HL-60 (cell line): ENCODE measurements at regions not wholly inside any gene's neighbourhood (a gene's known extent, or its start where the extent isn't known, plus 50 kb on each side); places are given as distances from the start of the nearest gene placed in this dataset.

ENCODE experiments used
- DNase-seq, 2 experiments: peaks; one replicate each; pipeline ENCODE4 v3.0.0-alpha.2; 2010 to 2020; ENCODE audit warnings: low read depth in 1 of 2, low spot score in 1 of 2
- H3K27ac ChIP-seq: fragments of 250-450 bp; sonication (Bioruptor Pico); replicated peaks from 2 replicates; pipeline ENCODE4 v1.5.1; 2020; ENCODE audit warnings: mild to moderate bottlenecking, moderate library complexity
- H3K27me3 ChIP-seq: fragments of 250-450 bp; sonication (Bioruptor Pico); 2 replicates; pipeline ENCODE4 v1.5.1; 2021; ENCODE audit warnings: mild to moderate bottlenecking, moderate library complexity; ENCODE audit not compliant: insufficient read depth, poor library complexity, severe bottlenecking
- H3K4me3 ChIP-seq: replicated peaks from 2 replicates; pipeline ENCODE4 v1.5.1; 2011; ENCODE audit warnings: mild to moderate bottlenecking, control low read depth, low read length; ENCODE audit not compliant: insufficient read depth
- GABPA ChIP-seq: IDR thresholded peaks from 2 replicates; pipeline ENCODE4 v1.6.1; 2012; ENCODE audit warnings: low read depth
- POLR2AphosphoS5 ChIP-seq: IDR thresholded peaks from 2 replicates; pipeline ENCODE4 v1.6.1; 2012; ENCODE audit warnings: low read depth
- SPI1 ChIP-seq: IDR thresholded peaks from 2 replicates; pipeline ENCODE4 v1.6.1; 2012; ENCODE audit warnings: low read depth, mild to moderate bottlenecking, borderline replicate concordance
- TF ChIP-seq, protein P1 (sequence below): IDR thresholded peaks from one replicate; pipeline ENCODE4 v1.5.1; 2011; ENCODE audit warnings: low read length, control low read depth, inconsistent platforms; ENCODE audit not compliant: insufficient read depth
- TF ChIP-seq, protein P2 (sequence below): IDR thresholded peaks from 2 replicates; pipeline ENCODE4 v1.6.1; 2012; ENCODE audit warnings: low read depth; ENCODE audit not compliant: insufficient replicate concordance

DNA sequence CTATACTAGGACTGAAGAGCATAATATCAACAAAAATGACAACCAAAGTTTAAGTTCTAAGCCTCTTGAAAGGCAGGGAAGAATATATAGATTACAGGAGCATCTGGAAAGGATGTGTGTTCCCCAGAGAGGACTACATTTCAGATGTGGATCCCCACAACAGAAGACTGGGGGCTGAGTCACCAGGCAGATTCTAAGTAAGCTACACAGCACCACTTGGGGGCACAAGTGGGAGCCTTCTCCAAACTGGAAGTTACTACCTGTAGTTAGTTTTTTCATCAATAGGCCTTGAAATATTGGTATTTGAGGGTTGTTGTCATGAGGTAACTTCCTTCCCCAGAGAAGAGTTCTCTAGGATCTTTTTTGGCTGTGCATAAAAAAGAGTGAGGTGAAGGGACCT, 836.1 kb downstream of the NLGN4Y start:
- TF ChIP-seq, protein P1, sequence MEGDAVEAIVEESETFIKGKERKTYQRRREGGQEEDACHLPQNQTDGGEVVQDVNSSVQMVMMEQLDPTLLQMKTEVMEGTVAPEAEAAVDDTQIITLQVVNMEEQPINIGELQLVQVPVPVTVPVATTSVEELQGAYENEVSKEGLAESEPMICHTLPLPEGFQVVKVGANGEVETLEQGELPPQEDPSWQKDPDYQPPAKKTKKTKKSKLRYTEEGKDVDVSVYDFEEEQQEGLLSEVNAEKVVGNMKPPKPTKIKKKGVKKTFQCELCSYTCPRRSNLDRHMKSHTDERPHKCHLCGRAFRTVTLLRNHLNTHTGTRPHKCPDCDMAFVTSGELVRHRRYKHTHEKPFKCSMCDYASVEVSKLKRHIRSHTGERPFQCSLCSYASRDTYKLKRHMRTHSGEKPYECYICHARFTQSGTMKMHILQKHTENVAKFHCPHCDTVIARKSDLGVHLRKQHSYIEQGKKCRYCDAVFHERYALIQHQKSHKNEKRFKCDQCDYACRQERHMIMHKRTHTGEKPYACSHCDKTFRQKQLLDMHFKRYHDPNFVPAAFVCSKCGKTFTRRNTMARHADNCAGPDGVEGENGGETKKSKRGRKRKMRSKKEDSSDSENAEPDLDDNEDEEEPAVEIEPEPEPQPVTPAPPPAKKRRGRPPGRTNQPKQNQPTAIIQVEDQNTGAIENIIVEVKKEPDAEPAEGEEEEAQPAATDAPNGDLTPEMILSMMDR = no peak
- no peak for TF ChIP-seq GABPA
- no peak for TF ChIP-seq POLR2AphosphoS5
- no peak for TF ChIP-seq SPI1
- TF ChIP-seq, protein P2, sequence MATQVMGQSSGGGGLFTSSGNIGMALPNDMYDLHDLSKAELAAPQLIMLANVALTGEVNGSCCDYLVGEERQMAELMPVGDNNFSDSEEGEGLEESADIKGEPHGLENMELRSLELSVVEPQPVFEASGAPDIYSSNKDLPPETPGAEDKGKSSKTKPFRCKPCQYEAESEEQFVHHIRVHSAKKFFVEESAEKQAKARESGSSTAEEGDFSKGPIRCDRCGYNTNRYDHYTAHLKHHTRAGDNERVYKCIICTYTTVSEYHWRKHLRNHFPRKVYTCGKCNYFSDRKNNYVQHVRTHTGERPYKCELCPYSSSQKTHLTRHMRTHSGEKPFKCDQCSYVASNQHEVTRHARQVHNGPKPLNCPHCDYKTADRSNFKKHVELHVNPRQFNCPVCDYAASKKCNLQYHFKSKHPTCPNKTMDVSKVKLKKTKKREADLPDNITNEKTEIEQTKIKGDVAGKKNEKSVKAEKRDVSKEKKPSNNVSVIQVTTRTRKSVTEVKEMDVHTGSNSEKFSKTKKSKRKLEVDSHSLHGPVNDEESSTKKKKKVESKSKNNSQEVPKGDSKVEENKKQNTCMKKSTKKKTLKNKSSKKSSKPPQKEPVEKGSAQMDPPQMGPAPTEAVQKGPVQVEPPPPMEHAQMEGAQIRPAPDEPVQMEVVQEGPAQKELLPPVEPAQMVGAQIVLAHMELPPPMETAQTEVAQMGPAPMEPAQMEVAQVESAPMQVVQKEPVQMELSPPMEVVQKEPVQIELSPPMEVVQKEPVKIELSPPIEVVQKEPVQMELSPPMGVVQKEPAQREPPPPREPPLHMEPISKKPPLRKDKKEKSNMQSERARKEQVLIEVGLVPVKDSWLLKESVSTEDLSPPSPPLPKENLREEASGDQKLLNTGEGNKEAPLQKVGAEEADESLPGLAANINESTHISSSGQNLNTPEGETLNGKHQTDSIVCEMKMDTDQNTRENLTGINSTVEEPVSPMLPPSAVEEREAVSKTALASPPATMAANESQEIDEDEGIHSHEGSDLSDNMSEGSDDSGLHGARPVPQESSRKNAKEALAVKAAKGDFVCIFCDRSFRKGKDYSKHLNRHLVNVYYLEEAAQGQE = no peak
- no peak for DNase-seq
- H3K27me3 ChIP-seq = no peaks in the 10 kb centered on the region
- no peak overlapping the region for H3K4me3 ChIP-seq
- no peak overlapping the region for H3K27ac ChIP-seq

DNA sequence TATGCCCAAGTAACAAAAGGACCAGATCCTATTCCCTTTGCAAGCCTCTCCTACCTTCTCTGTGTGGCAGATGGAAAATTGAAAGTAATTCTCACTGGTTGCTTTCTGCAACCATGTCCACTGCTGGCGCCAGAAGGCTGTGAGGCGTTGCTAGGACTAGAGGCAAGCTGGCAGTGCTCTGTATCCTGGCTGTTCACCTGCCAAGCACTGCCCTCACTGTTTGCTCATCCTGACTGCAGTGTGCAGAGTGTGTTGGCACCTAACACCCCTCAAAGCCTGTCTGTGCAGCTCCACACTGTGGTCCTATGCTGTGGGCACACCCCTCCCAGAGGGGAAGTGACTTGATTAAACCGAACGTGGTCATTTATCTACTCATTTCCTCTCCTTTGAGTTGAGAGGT, 840.7 kb downstream of the NLGN4Y start:
- no peak for TF ChIP-seq GABPA
- TF ChIP-seq, protein P2 = no peak
- no peak for TF ChIP-seq POLR2AphosphoS5
- TF ChIP-seq, protein P1 = no peak
- TF ChIP-seq SPI1 = no peak
- Histone ChIP-seq H3K27me3 (no peaks in the 10 kb centered on the region), H3K27ac (no peak overlapping the region), H3K4me3 (no peak overlapping the region)
- no peak for DNase-seq

DNA sequence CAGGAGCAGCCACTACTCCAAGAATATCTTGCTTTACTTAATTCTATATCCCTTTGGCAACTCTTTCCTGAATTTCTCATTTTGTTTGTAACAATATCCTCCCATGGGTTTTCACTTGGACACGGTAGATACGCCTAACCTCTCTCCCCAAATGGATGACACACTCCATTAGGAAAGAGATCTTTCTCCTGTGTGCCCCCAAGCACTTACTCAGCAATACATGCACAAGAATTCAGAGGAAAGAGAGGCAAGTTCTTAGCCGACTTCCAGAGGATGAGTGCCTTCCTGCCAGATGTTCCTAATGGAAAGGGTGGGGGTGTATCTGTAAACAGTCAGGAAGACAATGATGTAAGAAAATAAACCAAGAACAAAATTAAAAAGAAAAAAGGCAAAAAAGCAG, 844.5 kb downstream of the NLGN4Y start:
- Histone ChIP-seq H3K4me3 (no peak overlapping the region), H3K27me3 (no peaks in the 10 kb centered on the region), H3K27ac (no peak overlapping the region)
- TF ChIP-seq, protein P1 = no peak
- no peak for TF ChIP-seq POLR2AphosphoS5
- TF ChIP-seq, protein P2 = no peak
- TF ChIP-seq GABPA = no peak
- TF ChIP-seq SPI1 = no peak
- no peak for DNase-seq
